DOHH2 (cell line): ENCODE measurements at regions not wholly inside any gene's neighbourhood (a gene's known extent, or its start where the extent isn't known, plus 50 kb on each side); places are given as distances from the start of the nearest gene placed in this dataset.

Experiments
- CTCF ChIP-seq: fragments of 200-600 bp; sonication (generic); IDR thresholded peaks from one replicate; pipeline ENCODE4 v1.5.1; 2014; ENCODE audit warnings: antibody characterized with exemption, mild to moderate bottlenecking, low read depth, low read length; ENCODE audit not compliant: poor library complexity, severe bottlenecking
- EZH2phosphoT487 ChIP-seq: fragments of 200-600 bp; sonication (generic); IDR thresholded peaks from 2 replicates; pipeline ENCODE4 v1.6.1; 2017; ENCODE audit warnings: borderline replicate concordance, mild to moderate bottlenecking, antibody characterized with exemption, low read length, moderate library complexity, mixed read lengths

- TF ChIP-seq CTCF, result no peak
- no peak for TF ChIP-seq EZH2phosphoT487
Measured at GRCh38 chr20:17885076-17885475, 83.5 kb downstream of the SNX5 start.
